NT2/D1 (cell line): ENCODE measurements at regions not wholly inside any gene's neighbourhood (a gene's known extent, or its start where the extent isn't known, plus 50 kb on each side); places are given as distances from the start of the nearest gene placed in this dataset.

ENCODE experiments used
- DNase-seq: peaks from one replicate; pipeline ENCODE4 v3.0.0-alpha.2; 2011; ENCODE audit warnings: low read depth, low spot score
- H3K27me3 ChIP-seq: 2 replicates; pipeline ENCODE4 v1.6.0; 2011; ENCODE audit warnings: mild to moderate bottlenecking; ENCODE audit not compliant: insufficient read length, insufficient read depth
- H3K36me3 ChIP-seq: 2 replicates; pipeline ENCODE4 v1.6.1; 2011; ENCODE audit warnings: mild to moderate bottlenecking, low read length, mixed read lengths; ENCODE audit not compliant: insufficient read depth, insufficient read length
- H3K4me1 ChIP-seq: 2 replicates; pipeline ENCODE4 v1.5.1; 2011; ENCODE audit not compliant: insufficient read depth, insufficient read length
- H3K4me3 ChIP-seq: 2 replicates; pipeline ENCODE4 v1.5.1; 2011; ENCODE audit warnings: low read depth; ENCODE audit not compliant: insufficient read length
- H3K9ac ChIP-seq: 2 replicates; pipeline ENCODE4 v1.6.0; 2011; ENCODE audit warnings: low read depth; ENCODE audit not compliant: insufficient read length
- H3K9me3 ChIP-seq: 2 replicates; pipeline ENCODE4 v1.5.1; 2011; ENCODE audit warnings: mild to moderate bottlenecking, low read length; ENCODE audit not compliant: insufficient read depth
- SUZ12 ChIP-seq: IDR thresholded peaks from 2 replicates; pipeline ENCODE4 v1.6.1; 2011; ENCODE audit not compliant: insufficient read length, insufficient read depth; ENCODE audit errors: extremely low read depth
- YY1 ChIP-seq: IDR thresholded peaks from 2 replicates; pipeline ENCODE4 v1.6.1; 2011; ENCODE audit not compliant: insufficient read length, insufficient read depth
- ZNF274 ChIP-seq: IDR thresholded peaks from 2 replicates; pipeline ENCODE4 v1.6.1; 2011; ENCODE audit warnings: mild to moderate bottlenecking, low read depth, low read length

GRCh38 chr21:28227881-28228635, 764.6 kb downstream of the LTN1 start:
- no peaks in the 10 kb centered on the region for H3K9me3 ChIP-seq
- H3K4me1 ChIP-seq = no peaks in the 10 kb centered on the region
- H3K27me3 ChIP-seq = no peaks in the 10 kb centered on the region
- H3K4me3 ChIP-seq = no peak overlapping the region
- no peak overlapping the region for H3K9ac ChIP-seq
- TF ChIP-seq ZNF274 = no peak
- TF ChIP-seq YY1 = no peak
- TF ChIP-seq SUZ12 = no peak
- DNase-seq = no peak
- H3K36me3 ChIP-seq = no peaks in the 10 kb centered on the region

GRCh38 chr21:28226563-28226962, 766.1 kb downstream of the LTN1 start:
- Histone ChIP-seq H3K9me3 (no peaks in the 10 kb centered on the region), H3K36me3 (no peaks in the 10 kb centered on the region), H3K4me3 (no peak overlapping the region), H3K27me3 (no peaks in the 10 kb centered on the region), H3K9ac (no peak overlapping the region), H3K4me1 (no peaks in the 10 kb centered on the region)
- DNase-seq = no peak
- TF ChIP-seq SUZ12 (no peak), YY1 (no peak), ZNF274 (no peak)

GRCh38 chr21:28224191-28224726, 768.4 kb downstream of the LTN1 start:
- Histone ChIP-seq H3K9me3 (no peaks in the 10 kb centered on the region), H3K4me3 (no peak overlapping the region), H3K9ac (no peak overlapping the region), H3K27me3 (no peaks in the 10 kb centered on the region), H3K36me3 (no peaks in the 10 kb centered on the region), H3K4me1 (no peaks in the 10 kb centered on the region)
- no peak for TF ChIP-seq SUZ12
- TF ChIP-seq YY1 = no peak
- TF ChIP-seq ZNF274 = no peak
- DNase-seq = no peak

GRCh38 chr21:28221984-28222383, 770.7 kb downstream of the LTN1 start:
- H3K4me1 ChIP-seq = no peaks in the 10 kb centered on the region
- H3K9me3 ChIP-seq = no peaks in the 10 kb centered on the region
- no peak for TF ChIP-seq ZNF274
- H3K9ac ChIP-seq = no peak overlapping the region
- no peaks in the 10 kb centered on the region for H3K36me3 ChIP-seq
- no peak overlapping the region for H3K4me3 ChIP-seq
- no peaks in the 10 kb centered on the region for H3K27me3 ChIP-seq
- no peak for DNase-seq

GRCh38 chr21:28220680-28221079, 772.0 kb downstream of the LTN1 start:
- no peaks in the 10 kb centered on the region for H3K9me3 ChIP-seq
- no peak for DNase-seq
- no peak overlapping the region for H3K9ac ChIP-seq
- H3K4me1 ChIP-seq = no peaks in the 10 kb centered on the region
- no peaks in the 10 kb centered on the region for H3K36me3 ChIP-seq
- no peak overlapping the region for H3K4me3 ChIP-seq
- H3K27me3 ChIP-seq = no peaks in the 10 kb centered on the region
- no peak for TF ChIP-seq YY1

- Histone ChIP-seq H3K4me1 (no peaks in the 10 kb centered on the region), H3K36me3 (no peaks in the 10 kb centered on the region), H3K4me3 (no peak overlapping the region), H3K27me3 (no peaks in the 10 kb centered on the region), H3K9me3 (no peaks in the 10 kb centered on the region), H3K9ac (no peak overlapping the region)
- no peak for TF ChIP-seq YY1
- no peak for TF ChIP-seq SUZ12
- TF ChIP-seq ZNF274 = no peak
- DNase-seq = no peak
Observed at GRCh38 chr21:28216976-28217523, 775.6 kb downstream of the LTN1 start.

GRCh38 chr21:28215214-28215954, 777.3 kb downstream of the LTN1 start:
- Histone ChIP-seq H3K36me3 (no peaks in the 10 kb centered on the region), H3K4me1 (no peaks in the 10 kb centered on the region), H3K9me3 (no peaks in the 10 kb centered on the region), H3K4me3 (no peak overlapping the region), H3K27me3 (no peaks in the 10 kb centered on the region), H3K9ac (no peak overlapping the region)
- no peak for DNase-seq
- no peak for TF ChIP-seq SUZ12
- TF ChIP-seq ZNF274 = no peak
- no peak for TF ChIP-seq YY1
